ENCODE measurements at regions not wholly inside any gene's neighbourhood (a gene's known extent, or its start where the extent isn't known, plus 50 kb on each side); places are given as distances from the start of the nearest gene placed in this dataset.

DNA sequence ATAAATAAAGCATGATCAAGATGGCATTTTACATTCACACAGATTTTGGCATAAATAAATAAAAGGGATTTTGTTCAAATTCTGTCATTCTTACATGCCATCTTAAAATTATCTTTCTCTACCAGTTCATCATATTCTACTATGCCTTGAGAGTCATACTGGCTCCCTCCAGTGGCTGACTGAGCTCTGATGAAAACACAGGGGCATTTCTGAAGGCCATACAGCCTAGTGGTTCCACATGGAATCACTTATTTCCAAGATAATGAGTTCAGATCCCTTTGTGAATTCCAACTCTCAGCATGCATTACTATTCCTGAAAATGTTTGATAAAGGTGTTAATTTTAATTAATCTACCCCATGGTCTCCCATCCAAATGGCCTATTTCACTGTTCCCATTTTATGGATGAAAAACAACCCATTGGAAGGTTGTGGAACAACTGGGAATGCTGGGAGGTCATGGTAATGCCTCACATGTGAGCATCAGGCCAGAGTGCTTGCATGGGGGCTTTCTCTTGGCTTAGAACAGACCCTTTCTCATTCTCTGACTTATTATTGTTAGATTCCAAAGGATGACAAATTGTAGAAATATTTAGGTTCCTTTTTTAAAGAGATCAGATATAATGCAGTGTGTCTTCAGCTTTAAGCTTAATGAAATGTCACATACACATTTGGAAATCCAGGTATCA lies 622.4 kb upstream of the PKN2 start:
- TF ChIP-seq, protein P1, sequence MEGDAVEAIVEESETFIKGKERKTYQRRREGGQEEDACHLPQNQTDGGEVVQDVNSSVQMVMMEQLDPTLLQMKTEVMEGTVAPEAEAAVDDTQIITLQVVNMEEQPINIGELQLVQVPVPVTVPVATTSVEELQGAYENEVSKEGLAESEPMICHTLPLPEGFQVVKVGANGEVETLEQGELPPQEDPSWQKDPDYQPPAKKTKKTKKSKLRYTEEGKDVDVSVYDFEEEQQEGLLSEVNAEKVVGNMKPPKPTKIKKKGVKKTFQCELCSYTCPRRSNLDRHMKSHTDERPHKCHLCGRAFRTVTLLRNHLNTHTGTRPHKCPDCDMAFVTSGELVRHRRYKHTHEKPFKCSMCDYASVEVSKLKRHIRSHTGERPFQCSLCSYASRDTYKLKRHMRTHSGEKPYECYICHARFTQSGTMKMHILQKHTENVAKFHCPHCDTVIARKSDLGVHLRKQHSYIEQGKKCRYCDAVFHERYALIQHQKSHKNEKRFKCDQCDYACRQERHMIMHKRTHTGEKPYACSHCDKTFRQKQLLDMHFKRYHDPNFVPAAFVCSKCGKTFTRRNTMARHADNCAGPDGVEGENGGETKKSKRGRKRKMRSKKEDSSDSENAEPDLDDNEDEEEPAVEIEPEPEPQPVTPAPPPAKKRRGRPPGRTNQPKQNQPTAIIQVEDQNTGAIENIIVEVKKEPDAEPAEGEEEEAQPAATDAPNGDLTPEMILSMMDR (IDR thresholded peaks at IDR 0.05): peak; percentile 63 to 89 (median 73)
- no peak for TF ChIP-seq EP300 (IDR thresholded peaks at IDR 0.05; ENCODE audit: low read depth)
- no peak for TF ChIP-seq POLR2A (IDR thresholded peaks at IDR 0.05)
